PC-3 (cell line): ENCODE measurements at regions not wholly inside any gene's neighbourhood (a gene's known extent, or its start where the extent isn't known, plus 50 kb on each side); places are given as distances from the start of the nearest gene placed in this dataset.

ENCODE experiments used
- ATAC-seq: fragments of 200-7000 bp; cut with Tn5 transposase; 2 replicates; pipeline ENCODE4 v1.9.1; 2020; ENCODE audit warnings: mild to moderate bottlenecking, moderate library complexity
- BruUV-seq: library from RNA; stranded (reverse); fragments of 400-500 nt; replicated peaks from 2 replicates; lab custom pipeline; 2021; lab: Mats Ljungman, UMichigan
- CTCF ChIA-PET: fragments of 300-600 bp; sonication (Branson Sonifier 250); formaldehyde crosslinking; loops from one replicate; lab custom pipeline; 2022; ENCODE audit warnings: antibody characterized with exemption; lab: Charles Lee
- POLR2A ChIA-PET: fragments of 300-600 bp; sonication (Branson Sonifier 250); formaldehyde crosslinking; loops from one replicate; lab custom pipeline; 2022; ENCODE audit warnings: antibody characterized with exemption; ENCODE audit not compliant: unreplicated experiment; lab: Charles Lee
- DNase-seq: peaks from one replicate; pipeline ENCODE4 v3.0.0-alpha.2; 2015
- H2AFZ ChIP-seq: fragments of 300-600 bp; sonication (generic); 2 replicates; pipeline ENCODE4 v1.6.0; 2016; ENCODE audit warnings: antibody characterized with exemption, low read length
- H3F3A ChIP-seq: fragments of 300-600 bp; sonication (generic); one replicate; pipeline ENCODE4 v1.6.0; 2017; ENCODE audit warnings: antibody characterized with exemption, low read length, control low read depth, mild to moderate bottlenecking; ENCODE audit not compliant: unreplicated experiment
- H3K27ac ChIP-seq: fragments of 300-600 bp; sonication (generic); 2 replicates; pipeline ENCODE4 v1.5.1; 2016; ENCODE audit warnings: mild to moderate bottlenecking, low read length
- H3K27me3 ChIP-seq: fragments of 300-600 bp; sonication (generic); 2 replicates; pipeline ENCODE4 v1.6.1; 2016; ENCODE audit warnings: low read length, mixed read lengths
- H3K36me3 ChIP-seq: fragments of 300-600 bp; sonication (generic); 2 replicates; pipeline ENCODE4 v1.6.1; 2016; ENCODE audit warnings: low read depth, mixed run types, low read length, mixed read lengths
- H3K4me1 ChIP-seq: fragments of 300-600 bp; sonication (generic); 2 replicates; pipeline ENCODE4 v1.5.1; 2016; ENCODE audit warnings: low read length; ENCODE audit not compliant: insufficient read depth
- H3K4me2 ChIP-seq: fragments of 300-600 bp; sonication (generic); 2 replicates; pipeline ENCODE4 v1.6.0; 2016; ENCODE audit warnings: low read length
- H3K4me3 ChIP-seq: fragments of 300-600 bp; sonication (generic); 2 replicates; pipeline ENCODE4 v1.5.1; 2016; ENCODE audit warnings: mild to moderate bottlenecking, low read length, mixed read lengths
- H3K79me2 ChIP-seq: fragments of 300-600 bp; sonication (generic); 2 replicates; pipeline ENCODE4 v1.6.1; 2017; ENCODE audit warnings: low read length, mixed read lengths
- H3K9ac ChIP-seq: fragments of 300-600 bp; sonication (generic); 2 replicates; pipeline ENCODE4 v1.6.0; 2016; ENCODE audit warnings: mild to moderate bottlenecking, low read length
- H3K9me2 ChIP-seq: fragments of 300-600 bp; sonication (generic); replicated peaks from 2 replicates; pipeline ENCODE4 v1.6.1; 2016; ENCODE audit warnings: mixed run types, low read length, mixed read lengths
- H3K9me3 ChIP-seq: fragments of 300-600 bp; sonication (generic); 2 replicates; pipeline ENCODE4 v1.6.1; 2016; ENCODE audit warnings: low read length, mixed read lengths
- H4K20me1 ChIP-seq: fragments of 300-600 bp; sonication (generic); 2 replicates; pipeline ENCODE4 v1.6.1; 2016; ENCODE audit warnings: low read length, mixed read lengths
- CTCF ChIP-seq: fragments of 300-600 bp; sonication (generic); conservative IDR thresholded peaks from 2 replicates; pipeline ENCODE4 v1.5.1; 2017; ENCODE audit warnings: antibody characterized with exemption, low read depth, mild to moderate bottlenecking, low read length
- EZH2 ChIP-seq: fragments of 300-600 bp; sonication (generic); IDR thresholded peaks from one replicate; pipeline ENCODE4 v1.6.1; 2017; ENCODE audit warnings: antibody characterized with exemption, mild to moderate bottlenecking, low read length; ENCODE audit not compliant: unreplicated experiment
- EZH2phosphoT487 ChIP-seq: fragments of 300-600 bp; sonication (generic); IDR thresholded peaks from 2 replicates; pipeline ENCODE4 v1.6.1; 2018; ENCODE audit warnings: mild to moderate bottlenecking, antibody characterized with exemption, low read length, borderline replicate concordance
- intact Hi-C: fragments of 100-400 bp; cut with micrococcal nuclease; formaldehyde crosslinking; loops from 2 replicates; pipeline ENCODE4 v1.9.0; 2023

- no peaks in the 10 kb centered on the region for H3K36me3 ChIP-seq
- no peak overlapping the region for H3K9ac ChIP-seq
- POLR2A ChIA-PET = no interaction called here
- H3K27me3 ChIP-seq = no peaks in the 10 kb centered on the region
- CTCF ChIA-PET = no interaction called here
- H3K9me2 ChIP-seq = no peaks in the 10 kb centered on the region
- intact Hi-C loops = no loop called here
- H3K4me3 ChIP-seq = no peak overlapping the region
- H3K27ac ChIP-seq = no peak overlapping the region
- DNase-seq (no peak), ATAC-seq (no peak)
- no peaks in the 10 kb centered on the region for H3F3A ChIP-seq
- BruUV-seq = no TSS peak
- no peak overlapping the region for H2AFZ ChIP-seq
- H3K79me2 ChIP-seq = no peaks in the 10 kb centered on the region
- H4K20me1 ChIP-seq = no peaks in the 10 kb centered on the region
- H3K9me3 ChIP-seq = no peaks in the 10 kb centered on the region
- H3K4me1 ChIP-seq = peaks cover 18% of the 10 kb centered on the region
- TF ChIP-seq EZH2 = no peak
- TF ChIP-seq CTCF = no peak
- TF ChIP-seq EZH2phosphoT487 = no peak
- no peak overlapping the region for H3K4me2 ChIP-seq
These were observed 197.4 kb downstream of the DLEU7 start for GRCh38 chr13:50646070-50646469.

- peaks cover 12% of the 10 kb centered on the region for H3K4me1 ChIP-seq
- H3K4me3 ChIP-seq = no peak overlapping the region
- H3K27me3 ChIP-seq = no peaks in the 10 kb centered on the region
- TF ChIP-seq CTCF (no peak), EZH2 (no peak), EZH2phosphoT487 (no peak)
- H3K9me3 ChIP-seq = no peaks in the 10 kb centered on the region
- H3K4me2 ChIP-seq = no peak overlapping the region
- H3K36me3 ChIP-seq = no peaks in the 10 kb centered on the region
- H4K20me1 ChIP-seq = no peaks in the 10 kb centered on the region
- POLR2A ChIA-PET = no interaction called here
- no peak for DNase-seq
- H3F3A ChIP-seq = no peaks in the 10 kb centered on the region
- no peaks in the 10 kb centered on the region for H3K9me2 ChIP-seq
- ATAC-seq = no peak
- no peak overlapping the region for H3K9ac ChIP-seq
- no peaks in the 10 kb centered on the region for H3K79me2 ChIP-seq
- intact Hi-C loops = no loop called here
- H3K27ac ChIP-seq = no peak overlapping the region
- no TSS peak for BruUV-seq
- CTCF ChIA-PET = no interaction called here
- H2AFZ ChIP-seq = no peak overlapping the region
These were observed 194.3 kb downstream of the DLEU7 start for GRCh38 chr13:50649211-50649610.

- POLR2A ChIA-PET = no interaction called here
- ATAC-seq = no peak
- H3K9me3 ChIP-seq = no peaks in the 10 kb centered on the region
- no peak overlapping the region for H3K4me2 ChIP-seq
- H2AFZ ChIP-seq = no peak overlapping the region
- H3K4me3 ChIP-seq = no peak overlapping the region
- H3K27me3 ChIP-seq = no peaks in the 10 kb centered on the region
- TF ChIP-seq EZH2 (no peak), EZH2phosphoT487 (no peak), CTCF (no peak)
- H3K9me2 ChIP-seq = no peaks in the 10 kb centered on the region
- no peak overlapping the region for H3K27ac ChIP-seq
- no peak overlapping the region for H3K9ac ChIP-seq
- H3K36me3 ChIP-seq = no peaks in the 10 kb centered on the region
- peaks cover under 1% of the 10 kb centered on the region; the same call in 1 of the 2 replicates for H3K4me1 ChIP-seq
- DNase-seq = no peak
- H3K79me2 ChIP-seq = no peaks in the 10 kb centered on the region
- intact Hi-C loops = no loop called here
- no peaks in the 10 kb centered on the region for H3F3A ChIP-seq
- CTCF ChIA-PET = no interaction called here
- no peaks in the 10 kb centered on the region for H4K20me1 ChIP-seq
- no TSS peak for BruUV-seq
These were observed 192.6 kb downstream of the DLEU7 start for GRCh38 chr13:50650592-50651504.
